Astrocyte (in vitro differentiated cells and primary cell): ENCODE measurements at regions not wholly inside any gene's neighbourhood (a gene's known extent, or its start where the extent isn't known, plus 50 kb on each side); places are given as distances from the start of the nearest gene placed in this dataset.

ENCODE experiments used
- CTCF ChIP-seq: IDR thresholded peaks from 2 replicates; pipeline ENCODE4 v1.5.1; 2011; ENCODE audit warnings: low read depth, mild to moderate bottlenecking, inconsistent platforms, low read length, moderate library complexity; ENCODE audit not compliant: insufficient read depth
- EZH2 ChIP-seq: IDR thresholded peaks from 2 replicates; pipeline ENCODE4 v1.6.1; 2012; ENCODE audit warnings: mild to moderate bottlenecking, low read length, inconsistent platforms; ENCODE audit not compliant: insufficient read depth

- TF ChIP-seq EZH2 (no peak), CTCF (no peak)
Measured at GRCh38 chr15:70418943-70419342, 321.2 kb upstream of the TLE3 start.
